ENCODE measurements at regions not wholly inside any gene's neighbourhood (a gene's known extent, or its start where the extent isn't known, plus 50 kb on each side); places are given as distances from the start of the nearest gene placed in this dataset.

DNA sequence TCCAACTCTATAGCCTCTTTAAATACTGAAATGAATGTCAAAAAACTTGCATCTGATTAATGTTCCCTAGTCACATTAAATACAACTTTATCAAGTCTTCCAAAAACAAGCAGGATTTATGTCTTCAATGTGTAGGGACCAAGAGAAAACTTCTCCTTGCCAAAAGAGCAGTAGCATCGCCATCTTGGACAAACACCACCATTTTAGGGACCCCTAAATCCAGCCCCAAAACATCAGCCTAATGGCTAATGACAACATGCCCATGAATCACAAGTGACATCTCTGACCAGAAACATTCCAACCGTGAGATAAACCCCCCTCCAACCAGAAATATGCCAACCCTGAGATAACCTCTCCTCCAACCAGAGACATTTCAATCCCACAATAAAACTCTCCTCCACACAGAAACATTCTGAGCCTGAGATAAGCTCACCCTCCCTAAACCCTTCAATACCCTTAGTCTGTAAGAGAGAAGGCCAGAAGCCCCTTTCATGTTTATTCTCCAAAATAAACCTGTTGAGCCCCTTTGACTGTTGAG is 697.4 kb downstream of the TRAM1L1 start:
- Histone ChIP-seq H3K36me3 (ENCODE audit: insufficient read depth) (no peaks in the 10 kb centered on the region), H3K79me2 (replicated peaks; ENCODE audit: insufficient read depth) (no peaks in the 10 kb centered on the region), H3K27ac (ENCODE audit: low read depth) (no peak overlapping the region), H3K4me2 (no peak overlapping the region), H3K9me2 (ENCODE audit: insufficient read depth) (no peaks in the 10 kb centered on the region; the same call in 1 of the 2 replicates), H3K4me3 (no peak overlapping the region), H3F3A (replicated peaks; ENCODE audit: low read depth) (no peaks in the 10 kb centered on the region), H3K4me1 (ENCODE audit: insufficient read depth) (no peaks in the 10 kb centered on the region), H2AFZ (no peak overlapping the region), H4K20me1 (replicated peaks; ENCODE audit: insufficient read depth) (no peaks in the 10 kb centered on the region), H3K27me3 (ENCODE audit: insufficient read depth) (no peaks in the 10 kb centered on the region)
- Mint-ChIP-seq H3K27ac (no peak overlapping the region), H3K36me3 (ENCODE audit: low read depth) (no peaks in the 10 kb centered on the region), H3K27me3 (ENCODE audit: insufficient read depth, low read depth, poor library complexity) (no peaks in the 10 kb centered on the region), H3K4me1 (no peaks in the 10 kb centered on the region), H3K9me3 (no peaks in the 10 kb centered on the region), H3K4me3 (no peak overlapping the region)
- ATAC-seq (no peak), DNase-seq (ENCODE audit: low spot score) (no peak)
- TF ChIP-seq ZNF114 (CRISPR knock-in tag; IDR thresholded peaks at IDR 0.05): no peak
- no peak for TF ChIP-seq ZNF462 (CRISPR knock-in tag; IDR thresholded peaks at IDR 0.05)
- no peak for TF ChIP-seq JUNB (IDR thresholded peaks at IDR 0.05; ENCODE audit: unreplicated experiment)
- TF ChIP-seq NANOG (IDR thresholded peaks at IDR 0.05; ENCODE audit: borderline replicate concordance): no peak
- TF ChIP-seq ETS1 (IDR thresholded peaks at IDR 0.05): no peak
- no peak for TF ChIP-seq CREB1 (CRISPR knock-in tag; IDR thresholded peaks at IDR 0.05; ENCODE audit: low read depth)
- TF ChIP-seq STAT1 (IDR thresholded peaks at IDR 0.05; ENCODE audit: unreplicated experiment): no peak
- no peak for TF ChIP-seq POLR2AphosphoS5 (IDR thresholded peaks at IDR 0.05; ENCODE audit: low read depth)

Data from GM23338 (cell line).